Amniotic epithelial cell (primary cell): ENCODE measurements at regions not wholly inside any gene's neighbourhood (a gene's known extent, or its start where the extent isn't known, plus 50 kb on each side); places are given as distances from the start of the nearest gene placed in this dataset.

ENCODE experiments used
- DNase-seq: peaks from one replicate; pipeline ENCODE4 v3.0.0-alpha.2; 2010; ENCODE audit warnings: low read depth

- no peak for DNase-seq
Observed at GRCh38 chr16:79329166-79329521, 271.4 kb downstream of the MAF start.

DNA sequence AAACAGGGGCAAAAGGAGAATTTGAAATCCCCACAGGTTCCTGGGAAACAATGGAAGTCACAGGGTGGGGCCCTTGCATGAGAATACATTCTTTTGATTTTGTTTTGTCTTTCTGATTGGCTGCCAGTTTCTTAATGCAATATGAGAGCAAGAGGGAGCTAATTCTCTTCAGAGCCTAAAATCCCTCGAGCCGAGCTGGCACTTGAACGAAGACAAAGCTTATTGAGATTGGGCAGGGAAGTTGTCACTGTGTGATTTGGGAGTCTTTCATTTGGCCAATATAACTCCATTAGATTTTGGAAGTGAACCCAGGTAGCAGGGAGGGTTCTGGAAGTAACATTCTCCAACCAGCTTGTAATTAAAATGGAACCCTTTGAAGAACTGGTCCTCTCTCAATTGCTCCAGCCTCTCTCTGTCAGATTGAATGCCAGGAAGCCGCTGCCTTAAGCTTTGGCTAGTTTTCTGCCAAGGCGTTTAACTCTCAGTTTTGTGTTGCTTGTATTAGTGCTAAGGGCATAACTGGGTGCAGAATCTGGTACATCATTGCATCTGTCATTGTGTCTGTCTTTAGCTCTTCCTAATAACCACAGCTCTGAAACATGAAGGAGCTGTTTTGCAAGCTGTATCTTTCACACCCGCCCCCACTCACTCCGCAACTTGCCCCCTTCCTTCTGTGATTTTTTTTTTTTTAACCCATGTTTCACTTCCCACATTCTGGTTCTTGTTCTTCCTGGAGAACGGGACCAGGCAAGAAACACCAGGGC, 272.0 kb downstream of the MAF start:
- no peak for DNase-seq

- no peak for DNase-seq
Observed at GRCh38 chr16:79327836-79328235, 272.7 kb downstream of the MAF start.

GRCh38 chr16:79326549-79326948, 274.0 kb downstream of the MAF start:
- DNase-seq = no peak

DNA sequence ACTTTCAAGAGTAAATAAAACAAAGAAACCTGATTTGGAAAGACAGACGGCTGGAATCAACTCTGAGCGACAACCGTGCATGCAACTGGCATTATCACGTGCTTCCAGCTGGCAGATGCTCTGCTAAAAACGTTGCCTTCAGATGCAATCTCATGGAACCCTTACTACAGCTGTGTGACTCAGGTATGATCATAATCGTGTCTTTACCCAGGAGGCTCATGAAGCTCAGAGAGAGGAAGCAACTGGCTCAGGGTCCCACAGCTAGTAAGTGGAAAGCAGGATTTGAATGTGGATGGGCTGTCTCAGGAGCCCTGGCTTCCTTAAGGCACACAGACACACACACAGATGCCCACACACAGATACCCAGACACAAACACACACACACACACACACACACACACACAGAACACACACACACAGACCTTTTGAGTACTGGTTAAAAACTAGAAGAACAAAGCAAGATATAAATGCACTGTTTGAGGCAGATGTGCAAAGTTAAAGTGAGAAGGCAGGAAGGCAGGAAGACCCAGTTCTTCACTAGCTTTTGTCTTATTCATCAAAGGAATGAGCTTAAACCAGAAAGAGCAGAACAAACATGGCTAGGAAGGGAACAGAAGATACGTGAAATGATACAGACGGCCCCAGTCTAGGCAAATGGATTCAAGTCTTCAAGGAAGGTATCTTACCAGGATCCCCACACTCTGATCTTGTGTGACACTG, 275.2 kb downstream of the MAF start:
- no peak for DNase-seq

DNA sequence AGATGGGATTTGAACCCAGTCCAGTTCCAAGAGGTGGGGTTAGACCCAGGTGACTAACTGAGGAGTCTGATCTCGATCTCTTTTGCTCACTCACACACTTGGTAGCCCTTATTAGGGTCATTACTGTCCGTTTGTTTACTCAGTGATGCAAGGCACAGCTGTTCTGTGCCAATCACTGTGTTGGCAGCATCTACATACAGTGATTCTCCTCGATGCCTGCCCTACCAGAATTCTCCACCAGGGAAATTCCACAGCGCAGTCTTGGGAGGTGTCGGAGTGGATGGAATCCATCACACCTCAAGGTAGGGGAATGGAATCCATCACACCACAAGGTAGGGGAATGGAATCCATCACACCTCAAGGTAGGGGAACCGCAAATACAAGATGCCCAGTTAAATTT, 279.6 kb downstream of the MAF start:
- no peak for DNase-seq

- DNase-seq = no peak
Observed at GRCh38 chr16:79318143-79318899, 282.2 kb downstream of the MAF start.

- DNase-seq = no peak
Observed at GRCh38 chr16:79317521-79317920, 283.0 kb downstream of the MAF start.

DNA sequence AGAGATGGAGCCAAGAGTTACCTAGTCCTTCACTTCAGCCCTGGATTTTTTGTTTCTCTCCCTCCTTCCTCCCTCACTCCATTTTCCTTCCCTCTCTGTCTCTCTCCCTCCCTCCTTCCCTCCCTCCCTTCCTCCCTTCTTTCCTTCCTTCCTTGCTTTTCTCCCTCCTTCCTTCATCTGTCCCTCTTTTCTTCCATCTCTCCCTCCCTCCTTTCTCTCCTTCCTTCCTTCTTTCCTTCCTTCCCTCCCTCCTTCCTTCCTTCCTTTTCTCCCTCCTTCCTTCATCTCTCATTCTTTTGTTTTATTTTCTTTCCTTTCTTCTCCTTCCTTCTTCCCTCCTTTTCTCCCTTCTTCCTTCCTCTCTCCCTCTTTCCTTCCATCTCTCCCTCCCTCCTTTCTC, 283.5 kb downstream of the MAF start:
- no peak for DNase-seq

DNA sequence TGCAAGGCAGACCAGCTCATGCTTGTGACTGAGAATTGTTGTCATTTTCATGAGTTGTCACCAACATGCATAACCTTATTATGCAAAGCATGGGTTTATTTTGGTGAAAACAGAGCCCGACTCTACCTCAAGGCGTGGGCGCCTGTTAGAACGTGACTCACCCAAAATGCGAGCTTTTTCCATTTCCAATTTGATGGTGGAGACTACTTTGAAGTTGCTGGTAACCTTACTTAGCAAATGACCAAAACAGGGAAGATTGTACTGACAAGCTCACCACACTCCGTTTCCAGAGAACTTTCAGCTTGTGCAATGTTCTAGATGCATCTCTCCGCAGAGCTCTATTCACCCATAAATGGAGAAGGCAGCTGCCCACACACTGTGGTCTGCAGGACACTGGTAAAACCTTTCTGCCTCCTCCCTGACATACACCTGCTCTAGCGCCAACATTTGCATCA, 284.5 kb downstream of the MAF start:
- no peak for DNase-seq

DNA sequence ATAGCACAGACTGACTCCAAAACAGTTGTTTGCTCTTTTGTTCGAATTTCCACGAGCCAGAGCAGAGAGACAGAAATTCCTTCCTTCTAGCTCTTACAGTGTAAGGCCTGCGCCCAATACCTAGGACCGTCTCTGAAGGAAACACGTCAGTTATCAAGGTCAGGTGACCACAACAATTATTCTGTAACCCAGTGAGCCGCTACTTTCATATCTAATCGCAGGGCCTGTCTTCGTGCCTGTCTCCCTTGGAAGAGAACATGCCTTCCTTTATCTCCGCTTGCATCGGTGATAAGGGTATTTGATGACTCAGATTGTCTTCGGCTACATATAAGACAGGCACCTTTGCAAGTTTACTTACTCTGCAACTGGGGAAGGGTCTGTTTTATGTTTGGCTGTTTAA, 288.0 kb downstream of the MAF start:
- peak; percentile 12 for DNase-seq

GRCh38 chr16:79310710-79311109, 289.8 kb downstream of the MAF start:
- DNase-seq = no peak

- no peak for DNase-seq
Observed at GRCh38 chr16:79309606-79310005, 290.9 kb downstream of the MAF start.

- no peak for DNase-seq
Observed at GRCh38 chr16:79307214-79307613, 293.3 kb downstream of the MAF start.

DNA sequence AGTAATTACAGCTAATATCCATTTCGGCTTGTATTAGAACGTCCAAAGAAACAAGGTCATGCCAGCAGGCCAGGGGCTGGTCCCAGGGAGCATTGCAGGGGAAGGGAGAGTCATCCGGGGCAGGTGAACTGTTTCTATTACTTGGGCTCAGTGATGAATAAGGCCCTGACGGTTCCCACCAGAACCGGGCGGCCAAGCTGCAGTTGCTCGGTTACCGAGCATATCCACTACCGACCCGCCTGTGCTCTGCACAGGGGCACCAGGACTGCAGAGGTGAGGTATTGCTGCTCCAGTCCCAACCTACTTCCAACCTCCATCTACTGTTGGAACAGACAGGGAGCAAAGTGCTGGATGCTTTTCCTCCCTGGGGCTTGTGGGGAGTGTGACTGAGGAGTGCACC, 295.5 kb downstream of the MAF start:
- DNase-seq = no peak

DNA sequence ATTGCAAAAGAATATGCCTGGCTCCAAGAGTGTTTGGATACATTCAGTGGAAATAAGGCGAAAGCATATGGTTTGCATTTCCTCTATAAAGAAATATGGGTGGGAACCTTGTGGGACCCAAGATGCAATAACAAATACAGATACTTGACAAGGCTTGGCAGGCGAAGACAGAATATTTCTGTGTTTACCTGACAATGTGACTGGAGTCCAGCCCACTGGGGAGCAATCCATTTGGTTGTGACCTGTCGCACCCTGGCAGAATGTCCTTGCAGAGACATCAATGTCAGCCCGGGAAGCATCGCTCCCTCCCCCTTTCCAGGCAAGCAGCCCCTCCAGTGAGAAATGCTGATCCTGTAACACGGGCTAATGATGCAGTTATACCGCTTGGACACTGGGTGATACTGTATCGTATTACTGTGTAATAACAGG, 296.6 kb downstream of the MAF start:
- DNase-seq = no peak

DNA sequence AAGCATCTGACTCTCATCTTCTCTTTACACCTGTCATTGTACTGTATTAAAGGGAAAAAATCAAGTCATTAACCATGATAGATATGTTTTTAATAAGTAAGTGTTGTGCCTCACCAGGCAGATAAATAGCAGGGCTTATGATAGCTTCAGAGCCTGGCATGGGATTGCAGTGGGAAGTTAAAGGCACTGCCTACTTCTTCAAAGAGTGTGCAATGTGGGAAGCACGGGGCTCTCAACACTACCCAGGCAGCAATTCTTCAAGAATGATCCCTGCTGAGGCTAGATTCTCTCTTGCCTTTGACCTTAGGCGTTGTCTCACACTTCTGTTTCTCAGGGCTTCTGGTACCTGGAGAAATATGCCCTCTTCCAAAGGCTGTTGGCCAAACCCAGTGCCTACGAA, 297.3 kb downstream of the MAF start:
- DNase-seq = no peak

DNA sequence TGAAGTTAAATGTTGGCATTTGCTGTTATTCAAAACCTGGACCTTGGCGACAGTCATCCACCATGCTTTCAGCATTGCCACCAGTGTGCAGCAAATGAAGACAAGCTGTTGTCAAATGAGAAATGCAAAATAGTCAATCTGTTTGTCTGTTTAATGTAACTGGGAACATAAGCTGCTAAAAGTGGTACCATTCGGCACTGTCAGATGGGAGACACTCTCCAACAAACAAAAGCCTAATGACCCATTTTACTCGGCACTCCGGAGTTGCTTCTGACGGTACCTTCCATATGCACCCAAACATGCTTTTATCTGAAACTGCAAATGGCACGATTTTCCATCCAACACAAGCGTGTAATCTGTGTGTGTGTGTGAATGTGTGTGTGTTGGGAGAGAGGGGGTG, 297.8 kb downstream of the MAF start:
- DNase-seq = no peak

DNA sequence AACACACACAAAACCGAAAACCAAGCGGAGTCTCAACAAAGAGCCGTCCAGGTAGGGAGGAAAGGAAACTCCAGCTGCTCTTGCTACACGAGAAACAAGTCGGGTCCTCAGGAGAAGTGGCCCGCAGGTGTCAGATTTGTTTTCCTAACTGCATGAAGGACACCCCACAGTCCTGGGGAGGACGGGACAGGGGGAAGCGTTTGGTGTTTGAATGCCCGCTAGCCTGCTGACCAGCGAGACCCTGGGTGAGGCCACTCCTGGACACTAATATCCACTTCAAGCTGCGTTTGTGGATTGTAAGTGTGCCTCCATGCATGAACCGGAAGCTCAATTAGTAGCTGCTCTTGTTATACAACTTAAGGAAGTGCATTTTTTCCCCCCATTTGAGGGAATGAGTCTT, 299.5 kb downstream of the MAF start:
- DNase-seq = no peak

DNA sequence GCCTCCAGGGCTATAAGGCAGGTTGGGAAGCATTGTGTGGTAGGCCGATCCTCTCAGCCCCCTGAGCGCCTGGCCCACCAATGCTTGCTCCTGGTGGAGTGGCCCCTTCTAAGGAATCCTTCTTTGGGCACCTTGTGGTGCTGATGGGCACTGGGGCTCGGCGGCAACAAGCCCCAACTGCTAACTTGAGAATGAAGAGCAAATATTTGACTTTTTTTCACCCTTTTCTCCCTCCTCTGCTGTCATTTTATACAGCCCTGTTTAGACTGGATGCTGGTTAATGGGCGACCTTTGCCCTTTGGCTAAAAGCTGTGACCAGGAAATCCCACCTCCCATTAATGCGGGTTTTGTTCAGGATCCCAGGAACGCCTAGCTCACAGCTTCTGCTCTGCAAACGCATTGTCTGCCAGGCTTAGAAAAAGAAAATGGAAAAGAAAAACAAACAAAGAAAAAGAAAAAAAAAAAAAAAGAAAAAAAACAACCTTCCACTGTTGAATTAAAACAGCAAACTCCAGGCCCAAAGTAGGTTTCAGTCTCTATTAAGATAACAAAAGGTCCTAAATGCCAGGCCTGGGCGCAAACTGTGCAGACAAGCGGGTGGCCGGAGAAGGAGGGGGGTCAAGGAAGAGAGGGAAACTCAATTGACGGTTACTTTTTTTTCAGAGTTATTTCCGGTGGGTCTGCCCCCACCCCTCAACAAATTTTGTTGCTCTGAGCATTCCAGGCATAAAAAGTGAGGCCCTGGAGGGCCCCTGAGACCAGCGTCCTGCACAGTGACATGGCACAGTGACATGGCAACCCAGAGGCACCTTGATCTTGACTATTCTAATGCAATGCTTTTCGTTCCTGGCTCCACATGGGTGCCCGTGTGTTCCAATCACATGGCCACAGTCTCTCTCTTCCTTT, 301.4 kb downstream of the MAF start:
- DNase-seq = no peak

GRCh38 chr16:79298476-79298875, 302.1 kb downstream of the MAF start:
- DNase-seq = no peak

GRCh38 chr16:79297805-79298204, 302.7 kb downstream of the MAF start:
- DNase-seq = no peak
